ENCODE measurements at regions not wholly inside any gene's neighbourhood (a gene's known extent, or its start where the extent isn't known, plus 50 kb on each side); places are given as distances from the start of the nearest gene placed in this dataset.
A peak's percentile ranks its signal among the peaks of the same experiment; 100 is the strongest.

DNA sequence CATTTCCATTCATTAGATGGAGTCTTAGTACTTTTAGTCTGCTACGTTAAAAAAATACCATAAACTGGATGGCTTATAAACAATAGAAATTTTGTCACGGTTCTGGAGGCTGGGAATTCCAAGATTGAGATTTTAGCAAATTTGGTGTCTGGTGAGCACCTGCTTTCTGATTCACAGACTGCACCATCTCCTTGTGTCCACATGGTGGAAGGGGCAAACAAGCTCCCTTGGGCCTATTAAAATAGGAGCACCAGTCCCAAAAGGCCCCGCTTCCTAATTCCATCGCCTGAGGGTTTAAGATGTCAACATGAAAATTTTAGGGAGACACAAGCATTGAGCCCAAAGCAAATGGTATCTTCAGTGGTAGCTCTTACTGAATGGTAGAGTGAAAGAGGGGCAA, 120.5 kb upstream of the MAP9 start:
- Histone ChIP-seq H3K4me1 (no peaks in the 10 kb centered on the region), H3K9ac (no peak overlapping the region), H3K27ac (no peak overlapping the region), H3K9me3 (no peaks in the 10 kb centered on the region), H3K36me3 (no peaks in the 10 kb centered on the region), H3K27me3 (no peaks in the 10 kb centered on the region), H3K4me3 (no peak overlapping the region), H4K20me1 (no peaks in the 10 kb centered on the region), H3K4me2 (no peak overlapping the region)
- TF ChIP-seq Cebpa-rat (IDR thresholded peaks at IDR 0.05) = no peak

DNA sequence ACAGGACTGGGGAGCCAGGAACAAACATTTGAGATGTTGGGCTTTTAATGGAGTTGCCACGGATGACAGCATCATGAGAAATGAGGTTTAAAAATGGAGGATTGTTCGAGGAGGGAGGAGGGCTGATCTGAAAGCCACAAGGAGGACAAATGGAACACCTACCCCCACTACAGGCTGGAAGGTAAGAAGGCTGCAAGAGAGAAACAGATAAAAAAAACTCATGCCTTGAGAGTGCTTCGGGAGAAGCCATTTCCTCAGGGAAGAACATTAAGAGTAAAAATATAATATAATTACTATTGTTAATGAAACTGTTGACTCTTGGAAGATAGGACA, 119.5 kb upstream of the MAP9 start:
- no peak for TF ChIP-seq Cebpa-rat (IDR thresholded peaks at IDR 0.05)
- H3K36me3 ChIP-seq = no peaks in the 10 kb centered on the region
- peaks cover 8% of the 10 kb centered on the region; the same call in 1 of the 2 replicates for H3K4me1 ChIP-seq
- H3K4me2 ChIP-seq = no peak overlapping the region
- H3K9me3 ChIP-seq = no peaks in the 10 kb centered on the region
- no peak overlapping the region for H3K27ac ChIP-seq
- no peak overlapping the region for H3K4me3 ChIP-seq
- no peaks in the 10 kb centered on the region for H4K20me1 ChIP-seq
- no peaks in the 10 kb centered on the region for H3K27me3 ChIP-seq
- H3K9ac ChIP-seq = no peak overlapping the region

DNA sequence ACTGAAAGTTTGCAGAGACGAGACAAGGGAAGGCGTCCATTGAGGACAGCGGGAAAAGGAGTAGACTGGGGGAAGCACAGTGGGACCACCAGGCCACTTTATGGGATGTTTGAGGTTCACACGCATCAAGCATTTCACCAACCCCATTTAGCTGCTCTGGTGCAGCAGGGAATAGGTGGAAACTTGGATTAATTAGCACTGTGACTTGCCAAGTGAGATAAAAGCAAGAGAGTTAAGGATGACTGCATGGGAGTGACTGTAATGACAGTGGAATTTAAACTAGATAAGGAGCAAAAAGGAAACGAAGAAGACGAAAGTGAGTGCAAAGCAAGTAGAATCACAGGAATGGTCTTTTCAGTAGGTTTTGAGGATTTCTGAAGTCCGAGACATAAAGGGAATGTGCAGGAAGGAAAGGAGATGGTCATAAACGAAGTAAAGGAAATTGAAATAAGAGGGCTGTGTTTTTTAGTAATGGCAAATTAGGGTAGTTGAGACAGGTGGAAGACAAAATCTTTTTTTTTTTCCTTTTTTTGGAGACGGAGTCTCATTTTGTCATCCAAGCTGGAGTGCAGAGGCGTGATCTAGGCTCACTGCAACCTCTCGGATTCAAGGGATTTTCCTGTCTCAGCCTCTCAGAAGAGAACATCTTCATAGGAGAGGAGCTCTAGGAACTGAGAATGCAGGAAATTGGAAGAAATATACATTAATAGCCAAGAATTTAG, 119.0 kb upstream of the MAP9 start:
- Histone ChIP-seq H3K4me2 (no peak overlapping the region), H3K27me3 (no peaks in the 10 kb centered on the region), H3K36me3 (no peaks in the 10 kb centered on the region), H3K4me1 (peaks cover 13% of the 10 kb centered on the region; the same call in 1 of the 2 replicates), H3K9ac (no peak overlapping the region), H3K4me3 (no peak overlapping the region), H3K27ac (no peak overlapping the region), H3K9me3 (no peaks in the 10 kb centered on the region), H4K20me1 (no peaks in the 10 kb centered on the region)
- TF ChIP-seq Cebpa-rat (IDR thresholded peaks at IDR 0.05) = no peak

DNA sequence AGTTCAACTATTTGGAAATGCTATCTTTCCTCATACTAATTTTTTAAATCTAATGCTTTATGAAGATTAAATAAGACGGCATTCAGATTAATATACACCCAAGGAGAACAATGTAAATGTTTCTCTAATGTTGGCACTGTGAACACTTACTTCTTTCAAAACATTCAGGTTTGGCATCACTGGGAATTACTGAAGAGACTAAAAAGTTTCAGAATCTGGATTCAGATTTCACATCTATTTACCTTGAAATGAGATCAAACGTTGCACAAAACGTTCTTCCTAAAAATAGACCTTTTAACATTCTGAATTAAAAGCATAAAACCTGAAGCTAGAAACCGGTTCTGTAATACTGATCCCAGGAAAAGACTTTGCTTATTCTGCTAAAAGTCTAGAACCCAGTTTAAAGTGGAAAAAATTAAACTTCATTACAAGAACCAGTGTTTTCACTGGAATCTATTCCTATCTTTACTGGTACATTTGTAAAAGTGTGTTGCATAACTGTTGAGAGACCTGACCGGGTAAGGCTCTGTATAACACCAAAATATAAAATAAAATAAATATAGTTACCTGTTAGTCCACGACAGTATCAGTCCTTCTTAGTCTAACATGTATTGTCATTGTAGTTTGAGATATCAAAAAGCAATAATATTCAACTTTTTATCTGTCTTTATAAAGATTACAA, 117.4 kb upstream of the MAP9 start:
- H4K20me1 ChIP-seq = no peaks in the 10 kb centered on the region
- no peak overlapping the region for H3K4me2 ChIP-seq
- H3K36me3 ChIP-seq = no peaks in the 10 kb centered on the region
- H3K4me1 ChIP-seq = peaks cover 14% of the 10 kb centered on the region; the same call in 1 of the 2 replicates
- no peak overlapping the region for H3K9ac ChIP-seq
- TF ChIP-seq Cebpa-rat (IDR thresholded peaks at IDR 0.05) = no peak
- no peak overlapping the region for H3K27ac ChIP-seq
- no peak overlapping the region for H3K4me3 ChIP-seq
- H3K9me3 ChIP-seq = no peaks in the 10 kb centered on the region
- H3K27me3 ChIP-seq = no peaks in the 10 kb centered on the region

DNA sequence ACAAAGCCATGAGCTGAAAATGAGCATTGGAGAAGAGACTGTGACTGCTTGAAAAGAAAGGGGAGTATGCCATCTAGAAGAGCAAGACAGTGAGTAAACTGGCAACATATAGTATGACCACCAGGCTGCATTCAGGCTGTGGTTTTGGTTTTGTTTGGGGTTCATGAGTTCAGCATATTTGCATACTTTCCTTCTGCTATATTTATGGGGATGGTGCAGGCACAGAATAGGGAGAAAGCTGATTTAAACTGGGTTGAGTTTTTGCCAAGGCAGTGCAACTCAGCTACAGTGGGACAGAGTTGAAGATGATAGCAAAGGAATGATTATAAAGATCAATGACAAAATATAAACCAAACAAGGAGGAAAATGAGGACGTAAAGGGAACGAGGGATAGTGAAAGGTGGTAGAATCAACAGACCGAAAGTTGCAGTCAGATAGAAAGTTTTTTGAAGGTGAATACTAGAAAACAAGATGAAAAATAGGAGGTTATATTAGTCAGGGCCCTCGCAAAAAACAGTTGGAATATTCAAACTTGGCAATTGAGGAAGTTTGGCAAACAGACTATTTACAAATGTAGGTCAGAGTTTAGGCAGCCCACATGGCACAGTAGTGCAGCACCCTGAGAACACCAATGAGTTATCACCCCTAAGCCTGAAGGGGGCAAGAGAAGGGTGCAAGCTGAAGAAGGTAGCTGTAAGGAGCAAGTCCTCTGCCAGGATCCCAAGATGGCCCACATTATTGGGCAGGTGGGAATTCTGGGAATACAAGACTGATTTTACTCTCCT, 114.8 kb upstream of the MAP9 start:
- H4K20me1 ChIP-seq = no peaks in the 10 kb centered on the region
- H3K27ac ChIP-seq = no peak overlapping the region
- H3K4me2 ChIP-seq = peak overlapping the region; percentile 43
- no peaks in the 10 kb centered on the region for H3K9me3 ChIP-seq
- no peak overlapping the region for H3K9ac ChIP-seq
- TF ChIP-seq Cebpa-rat (IDR thresholded peaks at IDR 0.05) = no peak
- H3K27me3 ChIP-seq = no peaks in the 10 kb centered on the region
- H3K36me3 ChIP-seq = no peaks in the 10 kb centered on the region
- H3K4me3 ChIP-seq = no peak overlapping the region
- peaks cover 14% of the 10 kb centered on the region; the same call in 1 of the 2 replicates for H3K4me1 ChIP-seq

DNA sequence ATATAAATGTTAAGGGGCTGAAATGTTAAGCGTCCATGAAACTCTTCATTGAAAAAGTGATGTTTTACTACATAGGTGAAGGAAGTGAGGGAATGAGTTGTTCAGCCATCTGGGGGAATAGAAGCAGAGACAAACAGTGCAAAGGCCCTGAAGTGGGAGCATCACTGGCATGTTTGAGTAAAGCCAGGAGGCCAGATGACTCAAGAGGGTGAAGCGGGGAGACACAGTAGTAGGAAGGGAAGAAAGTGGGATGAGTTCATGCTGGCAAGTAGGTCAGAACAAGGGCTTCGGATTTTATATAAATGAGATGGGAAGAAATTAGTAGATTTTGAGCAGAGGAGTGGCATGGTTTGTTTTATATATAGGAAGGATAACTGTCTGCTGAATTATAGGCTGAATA, 112.5 kb upstream of the MAP9 start:
- Histone ChIP-seq H4K20me1 (no peaks in the 10 kb centered on the region), H3K9me3 (no peaks in the 10 kb centered on the region), H3K4me1 (peaks cover 14% of the 10 kb centered on the region; the same call in 1 of the 2 replicates), H3K4me2 (no peak overlapping the region), H3K27ac (no peak overlapping the region), H3K4me3 (no peak overlapping the region), H3K27me3 (no peaks in the 10 kb centered on the region), H3K36me3 (no peaks in the 10 kb centered on the region), H3K9ac (no peak overlapping the region)
- no peak for TF ChIP-seq Cebpa-rat (IDR thresholded peaks at IDR 0.05)

DNA sequence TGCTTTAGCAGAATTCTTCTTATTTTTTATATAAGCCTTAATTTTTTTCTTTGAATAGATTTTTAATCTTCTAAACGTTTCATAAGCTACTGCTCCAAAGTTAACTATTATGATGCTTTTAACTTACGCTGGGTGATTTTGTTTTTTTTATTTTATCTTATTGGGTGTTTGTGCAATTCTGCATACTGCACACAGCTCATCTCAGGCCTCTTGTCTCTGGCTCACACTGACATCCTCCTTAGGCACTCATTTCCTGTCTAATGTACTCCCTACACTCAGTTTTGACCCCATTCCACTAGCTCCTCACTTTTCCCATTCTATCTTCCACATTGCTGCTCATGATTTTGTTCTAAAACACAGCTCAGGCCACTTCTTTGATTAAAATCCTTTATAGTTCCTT, 111.9 kb upstream of the MAP9 start:
- no peaks in the 10 kb centered on the region for H3K9me3 ChIP-seq
- H3K9ac ChIP-seq = no peak overlapping the region
- no peak overlapping the region for H3K4me2 ChIP-seq
- no peak overlapping the region for H3K4me3 ChIP-seq
- TF ChIP-seq Cebpa-rat (IDR thresholded peaks at IDR 0.05) = no peak
- no peaks in the 10 kb centered on the region for H3K27me3 ChIP-seq
- H4K20me1 ChIP-seq = no peaks in the 10 kb centered on the region
- no peak overlapping the region for H3K27ac ChIP-seq
- H3K4me1 ChIP-seq = peaks cover 14% of the 10 kb centered on the region; the same call in 1 of the 2 replicates
- H3K36me3 ChIP-seq = no peaks in the 10 kb centered on the region

DNA sequence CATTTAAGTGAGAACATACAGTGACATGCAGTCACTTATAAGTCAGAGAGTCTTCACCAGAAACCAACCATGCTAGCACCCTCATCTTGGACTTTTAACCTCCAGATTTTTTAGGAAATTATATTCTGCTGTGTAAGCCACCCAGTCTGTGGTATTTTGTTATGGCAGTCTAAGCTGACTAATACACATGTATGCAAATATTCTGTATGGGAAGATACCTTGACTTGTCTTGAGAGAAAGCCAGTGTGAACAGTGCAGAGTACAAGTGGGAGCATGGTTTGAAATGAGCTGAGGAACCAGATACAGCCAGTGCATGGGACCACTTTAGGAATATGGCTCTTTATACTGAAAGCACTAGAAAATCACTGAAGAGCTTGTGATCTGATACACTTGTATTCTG, 110.4 kb upstream of the MAP9 start:
- Histone ChIP-seq H3K9ac (no peak overlapping the region), H3K27ac (no peak overlapping the region), H3K36me3 (no peaks in the 10 kb centered on the region), H3K4me2 (no peak overlapping the region), H3K4me1 (peaks cover 14% of the 10 kb centered on the region; the same call in 1 of the 2 replicates), H4K20me1 (no peaks in the 10 kb centered on the region), H3K9me3 (no peaks in the 10 kb centered on the region), H3K4me3 (no peak overlapping the region), H3K27me3 (no peaks in the 10 kb centered on the region)
- TF ChIP-seq Cebpa-rat (IDR thresholded peaks at IDR 0.05) = no peak

DNA sequence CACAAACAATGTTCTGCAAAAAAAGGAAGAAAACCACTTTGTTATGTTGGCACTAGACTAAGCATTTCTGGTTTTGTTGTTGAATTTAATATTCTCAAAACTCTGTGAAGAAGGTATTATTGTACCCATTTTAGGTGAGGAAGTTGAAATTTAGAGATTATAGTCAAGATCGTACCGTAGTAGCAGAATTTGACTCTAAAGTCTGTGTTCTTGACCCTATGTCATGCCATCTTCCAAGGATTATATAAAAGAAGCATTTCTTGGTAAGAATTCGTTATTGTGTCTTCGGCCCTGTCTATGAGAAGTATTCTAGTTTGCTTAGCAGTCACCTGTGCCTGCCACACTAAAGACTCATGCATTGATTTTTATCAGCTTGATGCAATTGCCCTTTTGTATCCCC, 104.4 kb upstream of the MAP9 start:
- TF ChIP-seq Cebpa-rat (IDR thresholded peaks at IDR 0.05) = no peak
- Histone ChIP-seq H3K4me3 (no peak overlapping the region), H3K4me2 (no peak overlapping the region), H3K36me3 (no peaks in the 10 kb centered on the region), H3K27ac (no peak overlapping the region), H3K9me3 (no peaks in the 10 kb centered on the region), H3K9ac (no peak overlapping the region), H3K27me3 (no peaks in the 10 kb centered on the region), H3K4me1 (no peaks in the 10 kb centered on the region), H4K20me1 (no peaks in the 10 kb centered on the region)

DNA sequence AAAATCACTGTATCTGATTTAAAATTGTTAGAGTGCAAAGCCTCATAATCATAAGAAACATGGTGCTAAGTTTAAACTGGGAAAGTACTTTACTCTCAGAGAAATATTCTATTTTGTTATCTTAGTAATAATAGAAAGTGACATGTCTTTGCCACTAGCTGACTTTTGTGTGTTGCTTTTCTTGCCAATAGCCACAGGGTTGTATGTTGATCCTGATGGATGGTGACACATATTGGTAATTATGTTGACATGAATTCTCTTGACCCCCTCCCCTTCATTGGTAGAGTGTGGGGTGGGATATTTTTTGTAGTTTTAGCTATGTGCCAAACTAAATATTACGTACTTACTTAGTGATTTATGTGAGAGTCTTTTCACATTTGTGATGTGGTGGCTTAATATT, 103.1 kb upstream of the MAP9 start:
- H3K36me3 ChIP-seq = no peaks in the 10 kb centered on the region
- no peak overlapping the region for H3K9ac ChIP-seq
- H3K4me2 ChIP-seq = no peak overlapping the region
- no peak overlapping the region for H3K27ac ChIP-seq
- no peaks in the 10 kb centered on the region for H3K4me1 ChIP-seq
- no peaks in the 10 kb centered on the region for H4K20me1 ChIP-seq
- no peaks in the 10 kb centered on the region for H3K27me3 ChIP-seq
- no peaks in the 10 kb centered on the region for H3K9me3 ChIP-seq
- no peak for TF ChIP-seq Cebpa-rat (IDR thresholded peaks at IDR 0.05)
- no peak overlapping the region for H3K4me3 ChIP-seq

All from BLaER1 (cell line).